HG03571 (cell line): ENCODE measurements at regions not wholly inside any gene's neighbourhood (a gene's known extent, or its start where the extent isn't known, plus 50 kb on each side); places are given as distances from the start of the nearest gene placed in this dataset.

ENCODE experiments used
- ATAC-seq: cut with Tn5 transposase; IDR thresholded peaks from one replicate; pipeline ENCODE4 v1.9.1; 2021; ENCODE audit not compliant: unreplicated experiment

DNA sequence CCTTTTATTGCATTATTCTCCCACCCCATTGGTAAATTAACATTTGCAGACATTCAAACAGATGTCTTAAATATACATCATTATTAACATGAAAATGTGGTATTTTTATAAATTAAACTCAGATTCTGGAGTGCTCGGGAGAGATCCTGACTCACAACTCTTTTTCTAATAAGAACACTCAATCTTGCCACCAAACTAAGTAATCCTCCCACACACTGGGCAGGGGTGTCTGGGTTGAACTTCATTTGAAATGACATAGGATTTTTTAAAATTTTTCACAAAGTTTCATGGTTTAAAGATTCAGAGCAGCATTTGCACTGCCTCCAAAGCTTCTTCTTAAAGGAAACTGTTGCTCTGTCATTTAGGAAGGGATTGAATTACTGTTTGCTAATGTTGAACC is 754.3 kb downstream of the MECOM start:
- ATAC-seq: no peak

DNA sequence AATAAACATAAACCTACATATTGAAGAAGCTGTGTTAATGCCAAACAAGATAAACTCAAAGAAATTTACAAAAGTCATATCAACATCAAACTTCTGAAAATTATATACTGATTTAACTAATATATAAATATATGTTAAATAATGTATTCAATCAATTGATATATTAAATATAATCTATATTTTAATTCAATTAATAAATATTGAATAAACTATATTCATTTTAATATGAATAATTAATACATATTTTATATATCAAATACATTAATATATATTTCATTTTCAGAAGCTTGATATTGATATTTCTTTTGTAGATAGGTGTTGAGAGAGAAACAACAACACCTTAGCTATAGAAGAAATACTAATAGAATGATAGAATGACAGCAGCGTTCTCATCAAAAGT is 768.1 kb downstream of the MECOM start:
- no peak for ATAC-seq

- no peak for ATAC-seq
Measured at GRCh38 chr3:168894214-168894613, 769.3 kb downstream of the MECOM start.

DNA sequence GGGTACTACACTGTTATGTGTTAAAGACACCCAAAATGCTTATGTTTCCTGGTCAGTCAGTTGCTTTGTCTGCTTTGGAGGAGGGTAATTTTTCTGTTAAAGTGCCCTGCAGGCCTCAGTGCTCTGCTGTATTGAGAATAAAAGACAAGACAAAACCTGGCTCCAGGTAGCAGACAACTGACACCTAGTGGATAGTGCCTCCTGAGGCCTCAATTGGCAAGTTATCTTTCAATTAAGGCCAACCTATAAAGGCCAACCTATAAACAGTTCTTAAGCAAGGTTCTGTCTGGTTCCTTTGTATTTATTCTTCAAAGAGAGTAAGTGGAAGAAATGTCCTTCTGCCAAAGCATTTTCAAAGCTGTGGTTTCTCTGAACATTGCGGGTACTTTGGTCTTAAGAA is 773.8 kb downstream of the MECOM start:
- no peak for ATAC-seq

GRCh38 chr3:168888781-168889180 is 774.7 kb downstream of the MECOM start:
- no peak for ATAC-seq

DNA sequence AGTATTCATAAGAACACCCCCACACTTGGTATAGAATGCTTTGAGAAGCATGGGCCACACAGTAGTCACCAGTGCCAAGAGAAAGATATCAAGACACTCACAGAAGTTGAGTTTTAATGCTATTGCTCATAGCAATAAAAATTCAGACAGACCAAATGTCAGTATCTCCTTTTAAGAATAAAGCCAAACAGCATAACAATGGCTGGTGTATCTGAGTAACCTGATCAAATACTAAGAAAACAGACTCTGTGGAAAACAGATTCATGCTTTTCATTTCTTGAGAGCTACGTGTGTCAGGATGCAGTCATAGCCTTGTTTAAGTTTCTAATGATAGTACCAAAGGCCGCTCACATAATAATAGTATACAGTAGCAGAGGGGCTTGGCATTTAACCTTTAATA is 778.5 kb downstream of the MECOM start:
- ATAC-seq: no peak

- ATAC-seq: no peak
Measured at GRCh38 chr3:168884353-168884903, 779.1 kb downstream of the MECOM start.

DNA sequence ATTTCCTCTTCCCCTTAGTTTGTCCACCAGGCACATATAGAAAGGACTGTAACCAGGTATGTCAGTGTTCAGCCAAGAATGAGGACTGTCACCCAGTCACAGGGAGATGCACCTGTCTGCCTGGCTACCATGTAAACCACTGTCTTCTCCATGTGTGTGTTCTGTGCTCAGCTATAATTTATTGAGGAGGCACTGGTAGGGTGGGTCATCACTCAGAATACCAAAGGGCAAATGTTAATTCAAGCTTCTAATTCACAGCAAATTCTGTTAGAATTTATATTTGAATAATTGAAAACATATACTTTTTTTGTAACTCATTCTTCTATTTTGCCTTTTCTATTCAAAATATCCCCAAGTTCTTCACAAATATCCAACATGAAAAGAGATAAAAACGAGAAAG is 780.4 kb downstream of the MECOM start:
- ATAC-seq: no peak

GRCh38 chr3:168881804-168882203 is 781.7 kb downstream of the MECOM start:
- ATAC-seq: no peak

DNA sequence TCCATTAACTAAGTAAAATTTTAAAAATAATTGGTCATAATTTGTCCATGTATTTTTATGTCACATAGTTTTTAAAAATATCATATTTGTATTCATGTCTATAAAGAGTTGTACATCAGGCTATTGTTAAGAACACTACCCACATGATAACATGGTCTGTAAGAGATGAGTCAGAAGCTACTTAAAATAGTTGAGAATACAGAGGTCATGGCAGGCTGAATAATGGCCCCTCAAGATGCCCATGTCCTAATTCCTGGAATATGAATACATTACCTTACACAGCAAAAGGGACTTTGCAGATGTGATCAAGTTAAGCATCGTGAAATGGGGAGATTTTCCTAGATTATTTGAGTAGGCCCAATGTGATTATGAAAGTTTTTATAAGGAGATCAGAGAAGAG is 782.9 kb upstream of the GOLIM4 start:
- ATAC-seq: no peak

GRCh38 chr3:168877899-168878298 is 782.2 kb upstream of the GOLIM4 start:
- no peak for ATAC-seq

- no peak for ATAC-seq
Measured at GRCh38 chr3:168876346-168877035, 780.8 kb upstream of the GOLIM4 start.

- no peak for ATAC-seq
Measured at GRCh38 chr3:168872826-168873225, 777.1 kb upstream of the GOLIM4 start.

GRCh38 chr3:168870892-168871291 is 775.2 kb upstream of the GOLIM4 start:
- no peak for ATAC-seq

DNA sequence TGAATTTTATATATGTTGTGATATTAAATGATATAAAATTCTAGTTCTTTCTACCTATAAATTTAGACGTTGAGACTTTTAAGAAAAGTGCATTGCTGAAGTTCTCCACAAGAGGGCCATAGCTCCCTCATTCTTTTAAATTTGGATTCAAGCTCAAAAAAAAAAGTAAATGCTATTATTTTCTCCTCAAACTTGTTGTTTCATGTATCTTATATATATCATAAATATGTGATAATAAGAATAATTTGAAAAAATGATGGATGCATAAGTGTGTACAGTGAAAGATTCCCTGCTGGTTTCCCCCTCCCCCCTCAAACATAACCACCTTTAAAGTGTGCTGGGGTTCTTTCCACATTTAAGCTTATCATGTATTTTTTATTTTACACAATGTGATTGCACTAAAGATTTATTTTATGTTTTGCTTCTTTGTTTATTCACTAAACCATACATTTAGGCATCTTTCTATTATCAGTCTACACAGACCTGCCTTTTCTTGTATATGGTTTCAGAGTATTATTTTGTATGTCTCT is 769.4 kb upstream of the GOLIM4 start:
- no peak for ATAC-seq

- ATAC-seq: no peak
Measured at GRCh38 chr3:168864107-168865021, 768.6 kb upstream of the GOLIM4 start.

- ATAC-seq: no peak
Measured at GRCh38 chr3:168863561-168863960, 767.8 kb upstream of the GOLIM4 start.

DNA sequence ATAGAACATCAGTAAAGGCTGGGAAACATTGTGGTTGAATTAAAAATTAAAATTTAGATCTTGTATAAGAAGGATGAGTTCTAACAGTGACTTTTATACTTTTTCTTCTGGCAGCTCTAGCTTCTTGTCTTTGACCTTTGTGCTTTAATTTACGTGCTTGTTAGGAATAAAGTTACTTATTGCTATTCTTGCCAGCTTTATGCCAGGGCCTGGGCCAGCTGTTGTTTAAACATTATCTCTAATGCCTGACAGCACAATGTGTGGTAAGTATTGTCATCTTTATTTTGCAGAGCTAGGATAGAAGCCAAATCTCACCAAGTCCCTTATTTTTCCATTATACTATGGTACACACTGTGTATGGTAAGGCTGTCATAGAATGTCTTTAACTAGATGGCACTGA is 766.7 kb upstream of the GOLIM4 start:
- ATAC-seq: no peak

- ATAC-seq: no peak
Measured at GRCh38 chr3:168860592-168860991, 764.9 kb upstream of the GOLIM4 start.

GRCh38 chr3:168860028-168860427 is 764.3 kb upstream of the GOLIM4 start:
- no peak for ATAC-seq

DNA sequence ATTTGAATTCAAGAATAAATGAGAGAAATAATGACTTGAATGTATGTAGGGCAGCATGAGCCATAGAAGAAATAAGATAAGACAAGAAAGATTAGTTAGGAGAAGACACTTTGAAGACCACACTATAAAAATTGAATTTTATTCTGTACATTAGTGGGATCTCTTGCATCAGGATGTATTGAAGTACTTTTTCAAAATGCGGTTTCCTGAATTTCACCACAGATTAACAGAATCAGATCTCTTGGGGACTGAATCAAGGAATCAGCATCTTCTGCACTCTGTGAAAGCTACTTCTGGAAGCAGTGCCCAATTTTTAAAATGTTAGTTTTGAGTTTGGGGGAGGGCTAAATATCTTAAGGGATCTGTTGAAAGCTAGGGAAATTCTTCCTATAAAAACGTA is 763.9 kb upstream of the GOLIM4 start:
- ATAC-seq: no peak

DNA sequence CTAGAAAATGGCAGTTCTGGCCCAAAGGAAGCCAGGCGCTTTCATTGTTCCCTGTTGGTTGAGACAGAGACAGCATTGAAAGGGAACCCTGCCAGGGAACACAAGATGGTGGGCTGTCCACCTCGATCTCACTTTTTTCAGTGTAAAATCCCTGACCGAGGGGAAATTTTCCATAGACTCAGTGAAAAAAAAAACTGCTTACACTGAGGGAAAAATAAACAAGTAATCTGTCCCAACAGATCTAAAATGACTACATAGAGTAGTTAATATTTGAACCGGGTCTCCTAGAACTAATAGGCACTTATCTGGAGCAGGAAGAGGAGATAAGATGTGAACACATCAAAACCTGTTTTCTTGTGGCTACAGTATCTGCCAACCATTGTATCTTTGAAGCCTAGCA is 763.4 kb upstream of the GOLIM4 start:
- ATAC-seq: no peak
